Brain pericyte (primary cell): ENCODE measurements at regions not wholly inside any gene's neighbourhood (a gene's known extent, or its start where the extent isn't known, plus 50 kb on each side); places are given as distances from the start of the nearest gene placed in this dataset.
A peak's percentile ranks its signal among the peaks of the same experiment; 100 is the strongest.

ENCODE experiments used
- DNase-seq: peaks from one replicate; pipeline ENCODE4 v3.0.0-alpha.2; 2012; ENCODE audit warnings: low read depth, low spot score

GRCh38 chr5:114243281-114243971, 118.4 kb upstream of the KCNN2 start:
- DNase-seq: no peak

GRCh38 chr5:114243972-114244317, 117.9 kb upstream of the KCNN2 start:
- no peak for DNase-seq

- DNase-seq: peak; percentile 10
Measured at GRCh38 chr5:114249823-114250222, 112.0 kb upstream of the KCNN2 start.

- no peak for DNase-seq
Measured at GRCh38 chr5:114250536-114250935, 111.3 kb upstream of the KCNN2 start.

GRCh38 chr5:114252226-114252625, 109.6 kb upstream of the KCNN2 start:
- no peak for DNase-seq

- DNase-seq: no peak
Measured at GRCh38 chr5:114255260-114255659, 106.6 kb upstream of the KCNN2 start.

GRCh38 chr5:114261989-114262388, 99.9 kb upstream of the KCNN2 start:
- no peak for DNase-seq

- DNase-seq: no peak
Measured at GRCh38 chr5:114265432-114266060, 96.3 kb upstream of the KCNN2 start.

- DNase-seq: no peak
Measured at GRCh38 chr5:114266374-114266773, 95.5 kb upstream of the KCNN2 start.

- DNase-seq: no peak
Measured at GRCh38 chr5:114296191-114296590, 65.7 kb upstream of the KCNN2 start.

GRCh38 chr5:114297915-114298314, 64.0 kb upstream of the KCNN2 start:
- no peak for DNase-seq

- no peak for DNase-seq
Measured at GRCh38 chr5:114305402-114306207, 56.3 kb upstream of the KCNN2 start.

- DNase-seq: no peak
Measured at GRCh38 chr5:114308017-114308416, 53.9 kb upstream of the KCNN2 start.

- DNase-seq: no peak
Measured at GRCh38 chr5:114308508-114308907, 53.4 kb upstream of the KCNN2 start.

GRCh38 chr5:114310666-114311065, 51.2 kb upstream of the KCNN2 start:
- DNase-seq: no peak

- DNase-seq: no peak
Measured at GRCh38 chr5:114311281-114311680, 50.6 kb upstream of the KCNN2 start.

GRCh38 chr5:114311968-114312367, 49.9 kb upstream of the KCNN2 start:
- DNase-seq: no peak
